Prostate gland (tissue), 2 donors: ENCODE measurements at regions not wholly inside any gene's neighbourhood (a gene's known extent, or its start where the extent isn't known, plus 50 kb on each side); places are given as distances from the start of the nearest gene placed in this dataset.

Source experiments
- DNase-seq: peaks from one replicate; pipeline ENCODE4 v3.0.0-alpha.2; 2019; ENCODE audit warnings: low spot score
- H3K27ac ChIP-seq, 2 donors: fragments of 200-600 bp; sonication (generic); 2 replicates each; pipeline ENCODE4 v1.5.1; 2017 to 2019
- H3K27me3 ChIP-seq: fragments of 200-600 bp; sonication (generic); replicated peaks from 2 replicates; pipeline ENCODE4 v1.5.1; 2019; ENCODE audit not compliant: insufficient read depth
- H3K36me3 ChIP-seq, 2 donors: fragments of 200-600 bp; sonication (generic); 1 replicate in 1 of 2; 2 replicates in 1 of 2; pipeline versions ENCODE4 v1.5.1 to v1.8.1; 2017 to 2019
- H3K4me1 ChIP-seq: fragments of 200-600 bp; sonication (generic); replicated peaks from 2 replicates; pipeline ENCODE4 v1.5.1; 2019
- H3K4me3 ChIP-seq, 2 donors: fragments of 200-600 bp; sonication (generic); 2 replicates each; pipeline ENCODE4 v1.5.1; 2017 to 2019
- H3K9me3 ChIP-seq: fragments of 200-600 bp; sonication (generic); 2 replicates; pipeline ENCODE4 v1.5.1; 2017
- CTCF ChIP-seq, 4 experiments: fragments of 200-600 bp in 2 of 4; fragments of 450-650 bp in 2 of 4; sonication (generic) in 2 of 4; IDR thresholded peaks; 1 replicate in 3 of 4; 2 replicates in 1 of 4; pipeline ENCODE4 v1.5.1; 2016 to 2019; ENCODE audit warnings: antibody characterized with exemption in 4 of 4, mild to moderate bottlenecking in 2 of 4, moderate library complexity in 2 of 4
- POLR2A ChIP-seq: fragments of 450-650 bp; IDR thresholded peaks from one replicate; pipeline ENCODE4 v1.6.1; 2016; ENCODE audit warnings: antibody characterized with exemption, mild to moderate bottlenecking
- POLR2AphosphoS5 ChIP-seq: sonication (generic); formaldehyde crosslinking; IDR thresholded peaks from one replicate; pipeline ENCODE4 v1.6.1; 2017; ENCODE audit warnings: antibody characterized with exemption
- WGBS: methylation state at CpG from one replicate; pipeline ENCODE4 v1.1.5; 2018; 5-methylcytosine and 5-hydroxymethylcytosine counted together
- intact Hi-C: fragments of 100-400 bp; cut with DNase I; formaldehyde crosslinking; loops from one replicate; pipeline ENCODE4 v1.14.2; 2022

GRCh38 chr4:42313872-42314271 is 83.4 kb upstream of the SHISA3 start:
- no peaks in the 10 kb centered on the region for H3K36me3 ChIP-seq

GRCh38 chr4:42315231-42315630 is 82.1 kb upstream of the SHISA3 start:
- Histone ChIP-seq H3K27ac (no peak overlapping the region), H3K4me1 (no peaks in the 10 kb centered on the region), H3K36me3 (no peaks in the 10 kb centered on the region), H3K4me3 (no peak overlapping the region), H3K27me3 (no peaks in the 10 kb centered on the region), H3K9me3 (no peaks in the 10 kb centered on the region)
- WGBS, result 87% methylated on average over 19 of the region's 28 CpGs
- TF ChIP-seq POLR2A (no peak), CTCF (IDR thresholded peaks at IDR 0.05) (no peak)
- no peak for DNase-seq
- intact Hi-C loops, result no loop called here

More at GRCh38 chr4:42313872-42314271, 83.4 kb upstream of the SHISA3 start:
- Histone ChIP-seq H3K9me3 (no peaks in the 10 kb centered on the region), H3K4me1 (no peaks in the 10 kb centered on the region), H3K4me3 (no peak overlapping the region), H3K27me3 (no peaks in the 10 kb centered on the region), H3K27ac (no peak overlapping the region)
- WGBS, result 91% methylated on average over 16 of the region's 16 CpGs
- no peak for TF ChIP-seq CTCF (IDR thresholded peaks at IDR 0.05)
- no peak for TF ChIP-seq POLR2AphosphoS5
- no peak for TF ChIP-seq POLR2A
- DNase-seq, result no peak
- intact Hi-C loops, result no loop called here

GRCh38 chr4:42320822-42321388 is 76.4 kb upstream of the SHISA3 start:
- DNase-seq, result no peak
- intact Hi-C loops, result no loop called here
- Histone ChIP-seq H3K9me3 (no peaks in the 10 kb centered on the region), H3K4me3 (no peak overlapping the region), H3K27ac (no peak overlapping the region), H3K36me3 (no peaks in the 10 kb centered on the region), H3K27me3 (no peaks in the 10 kb centered on the region), H3K4me1 (no peaks in the 10 kb centered on the region)
- WGBS, result 81% methylated on average over 10 of the region's 10 CpGs
- TF ChIP-seq POLR2AphosphoS5, result no peak

- Histone ChIP-seq H3K27ac (no peak overlapping the region), H3K9me3 (no peaks in the 10 kb centered on the region), H3K27me3 (no peaks in the 10 kb centered on the region), H3K4me3 (no peak overlapping the region), H3K4me1 (no peaks in the 10 kb centered on the region), H3K36me3 (no peaks in the 10 kb centered on the region)
- WGBS, result 41% methylated on average over 5 of the region's 5 CpGs
- no peak for TF ChIP-seq POLR2A
- TF ChIP-seq CTCF (IDR thresholded peaks at IDR 0.05), result no peak
- intact Hi-C loops, result no loop called here
- no peak for DNase-seq
Observed at GRCh38 chr4:42326040-42326439, 71.2 kb upstream of the SHISA3 start.

GRCh38 chr4:42326524-42326923 is 70.8 kb upstream of the SHISA3 start:
- TF ChIP-seq POLR2A (no peak), POLR2AphosphoS5 (no peak), CTCF (IDR thresholded peaks at IDR 0.05) (no peak)
- WGBS, result 88% methylated on average over 2 of the region's 2 CpGs
- Histone ChIP-seq H3K4me1 (no peaks in the 10 kb centered on the region), H3K27ac (no peak overlapping the region), H3K36me3 (no peaks in the 10 kb centered on the region), H3K4me3 (no peak overlapping the region), H3K27me3 (no peaks in the 10 kb centered on the region), H3K9me3 (no peaks in the 10 kb centered on the region)
- DNase-seq, result no peak
- intact Hi-C loops, result no loop called here
